ENCODE measurements at regions not wholly inside any gene's neighbourhood (a gene's known extent, or its start where the extent isn't known, plus 50 kb on each side); places are given as distances from the start of the nearest gene placed in this dataset.

DNA sequence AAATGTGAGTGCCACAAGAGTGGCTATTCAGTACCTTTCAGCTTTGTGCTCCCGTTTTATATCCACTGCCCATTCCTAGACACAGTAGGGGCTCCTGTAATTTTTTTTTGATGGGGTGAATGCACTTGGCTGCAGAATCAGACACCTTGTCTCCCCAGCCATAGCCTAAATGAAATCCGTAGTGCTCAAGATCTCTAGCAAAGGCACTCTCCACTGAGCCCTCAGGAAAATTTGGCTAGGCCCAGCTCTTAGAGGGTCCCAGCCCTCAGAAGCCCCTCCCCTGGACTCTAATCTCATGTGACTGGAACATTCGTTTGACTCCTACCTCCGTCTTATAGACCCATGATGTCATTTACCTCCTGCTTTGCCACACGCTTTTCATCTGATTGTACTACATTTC is 323.9 kb downstream of the SMAD2 start:
- TF ChIP-seq, protein P1, sequence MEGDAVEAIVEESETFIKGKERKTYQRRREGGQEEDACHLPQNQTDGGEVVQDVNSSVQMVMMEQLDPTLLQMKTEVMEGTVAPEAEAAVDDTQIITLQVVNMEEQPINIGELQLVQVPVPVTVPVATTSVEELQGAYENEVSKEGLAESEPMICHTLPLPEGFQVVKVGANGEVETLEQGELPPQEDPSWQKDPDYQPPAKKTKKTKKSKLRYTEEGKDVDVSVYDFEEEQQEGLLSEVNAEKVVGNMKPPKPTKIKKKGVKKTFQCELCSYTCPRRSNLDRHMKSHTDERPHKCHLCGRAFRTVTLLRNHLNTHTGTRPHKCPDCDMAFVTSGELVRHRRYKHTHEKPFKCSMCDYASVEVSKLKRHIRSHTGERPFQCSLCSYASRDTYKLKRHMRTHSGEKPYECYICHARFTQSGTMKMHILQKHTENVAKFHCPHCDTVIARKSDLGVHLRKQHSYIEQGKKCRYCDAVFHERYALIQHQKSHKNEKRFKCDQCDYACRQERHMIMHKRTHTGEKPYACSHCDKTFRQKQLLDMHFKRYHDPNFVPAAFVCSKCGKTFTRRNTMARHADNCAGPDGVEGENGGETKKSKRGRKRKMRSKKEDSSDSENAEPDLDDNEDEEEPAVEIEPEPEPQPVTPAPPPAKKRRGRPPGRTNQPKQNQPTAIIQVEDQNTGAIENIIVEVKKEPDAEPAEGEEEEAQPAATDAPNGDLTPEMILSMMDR (IDR thresholded peaks at IDR 0.05): no peak
- no peak for TF ChIP-seq POLR2AphosphoS5 (IDR thresholded peaks at IDR 0.05; ENCODE audit: low read depth, low read length)

All from Panc1 (cell line).